Hypothalamus (tissue), 51 donors: ENCODE measurements at regions not wholly inside any gene's neighbourhood (a gene's known extent, or its start where the extent isn't known, plus 50 kb on each side); places are given as distances from the start of the nearest gene placed in this dataset.
A peak's percentile ranks its signal among the peaks of the same experiment; 100 is the strongest.
"Not testable (repeated sequence)": the region's sequence is repeated elsewhere in the genome, so short reads cannot be mapped to it uniquely, and the experiment has no call there.

Source experiments
- DNase-seq, 51 donors: peaks; one replicate each; lab custom pipeline; 2025; lab: John Stamatoyannopoulos, UW

- no peak for DNase-seq
Measured at GRCh38 chr2:18959952-18960717, 370.8 kb upstream of the NT5C1B start.

- no peak for DNase-seq
Measured at GRCh38 chr2:18959200-18959599, 369.8 kb upstream of the NT5C1B start.

GRCh38 chr2:18957909-18958308 lies 368.5 kb upstream of the NT5C1B start:
- DNase-seq, result no peak

- DNase-seq, result no peak
Measured at GRCh38 chr2:18950361-18950851, 361.0 kb upstream of the NT5C1B start.

DNA sequence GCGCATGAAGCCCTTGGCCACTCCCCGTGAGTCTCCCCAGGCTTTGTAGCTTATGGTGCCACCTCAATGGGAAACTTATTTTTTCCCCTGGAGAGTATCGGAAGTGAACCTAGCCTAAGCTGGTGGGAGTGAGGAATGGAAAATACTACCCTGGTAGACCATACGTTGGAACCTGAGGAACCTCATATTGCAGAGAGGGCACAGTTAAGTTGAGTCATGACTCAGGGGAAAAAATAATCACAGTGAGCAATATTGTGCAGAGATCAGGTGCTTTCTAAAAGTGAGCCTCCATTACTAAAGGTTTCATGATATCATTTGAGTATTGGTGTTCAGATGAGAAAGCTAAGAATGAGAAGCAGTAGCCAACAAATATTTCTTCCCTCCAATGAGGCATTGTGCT lies 360.5 kb upstream of the NT5C1B start:
- DNase-seq, result no peak

GRCh38 chr2:18940184-18940583 lies 350.8 kb upstream of the NT5C1B start:
- no peak for DNase-seq

DNA sequence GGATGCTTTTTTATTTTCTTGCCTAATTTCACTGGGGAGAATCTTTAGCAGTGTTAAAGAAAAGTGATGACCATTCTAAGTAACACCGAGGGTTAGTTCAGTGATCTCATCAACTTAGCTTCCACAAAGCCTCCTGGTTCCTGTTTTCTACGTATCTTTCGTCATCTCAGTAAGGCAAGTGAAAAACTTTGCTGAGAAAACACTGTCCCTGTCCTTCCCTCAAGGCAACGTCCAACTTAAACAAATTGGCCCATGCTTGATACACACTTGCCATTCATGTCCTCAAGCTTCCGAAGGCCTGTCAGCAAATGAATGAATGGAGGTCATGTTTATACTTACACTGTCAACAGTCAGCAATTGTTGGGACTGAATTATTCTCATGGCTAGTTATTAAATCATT lies 350.4 kb upstream of the NT5C1B start:
- not testable (repeated sequence) for DNase-seq

- no peak for DNase-seq
Measured at GRCh38 chr2:18934886-18935285, 345.5 kb upstream of the NT5C1B start.

DNA sequence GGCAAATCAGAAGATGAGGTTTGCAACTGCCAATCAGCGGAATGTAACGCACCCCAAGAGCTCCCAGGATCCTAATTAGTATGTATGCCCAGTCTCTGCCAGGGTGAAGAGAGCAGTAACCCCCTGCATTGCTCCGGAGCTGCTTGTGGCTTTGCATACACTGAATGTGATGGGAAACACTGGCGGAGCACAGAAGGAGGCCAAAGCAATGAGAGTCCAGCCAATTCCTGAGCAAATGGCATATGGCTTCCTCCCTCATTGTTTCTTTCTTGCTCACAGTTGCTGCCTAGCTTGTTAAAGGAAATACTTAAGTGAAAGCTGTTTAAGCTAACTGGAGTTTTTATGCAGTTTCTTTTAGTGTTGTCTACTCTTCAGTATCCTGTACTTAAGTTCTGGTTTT lies 343.5 kb upstream of the NT5C1B start:
- peak in 1 of 51 donors; percentile 2 for DNase-seq

DNA sequence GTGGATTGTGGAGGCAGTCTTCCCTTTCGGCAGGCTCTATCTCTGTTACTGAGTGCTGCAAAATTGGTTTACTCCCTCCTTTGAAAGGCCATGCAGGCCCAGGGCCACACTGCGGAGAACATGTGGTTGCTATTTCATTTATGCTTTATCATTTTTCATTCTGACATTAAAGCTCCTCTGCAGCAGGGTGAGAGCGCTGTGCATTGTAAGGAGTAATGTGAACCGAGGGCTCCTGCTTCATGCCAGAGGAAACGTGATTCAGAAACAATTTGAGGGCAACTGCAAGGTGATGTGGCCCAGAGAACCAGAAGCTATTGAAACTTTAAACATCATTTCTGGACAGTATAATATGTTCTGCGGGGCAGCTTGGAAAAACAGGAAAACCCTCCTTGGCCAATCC lies 341.6 kb upstream of the NT5C1B start:
- DNase-seq, result no peak

DNA sequence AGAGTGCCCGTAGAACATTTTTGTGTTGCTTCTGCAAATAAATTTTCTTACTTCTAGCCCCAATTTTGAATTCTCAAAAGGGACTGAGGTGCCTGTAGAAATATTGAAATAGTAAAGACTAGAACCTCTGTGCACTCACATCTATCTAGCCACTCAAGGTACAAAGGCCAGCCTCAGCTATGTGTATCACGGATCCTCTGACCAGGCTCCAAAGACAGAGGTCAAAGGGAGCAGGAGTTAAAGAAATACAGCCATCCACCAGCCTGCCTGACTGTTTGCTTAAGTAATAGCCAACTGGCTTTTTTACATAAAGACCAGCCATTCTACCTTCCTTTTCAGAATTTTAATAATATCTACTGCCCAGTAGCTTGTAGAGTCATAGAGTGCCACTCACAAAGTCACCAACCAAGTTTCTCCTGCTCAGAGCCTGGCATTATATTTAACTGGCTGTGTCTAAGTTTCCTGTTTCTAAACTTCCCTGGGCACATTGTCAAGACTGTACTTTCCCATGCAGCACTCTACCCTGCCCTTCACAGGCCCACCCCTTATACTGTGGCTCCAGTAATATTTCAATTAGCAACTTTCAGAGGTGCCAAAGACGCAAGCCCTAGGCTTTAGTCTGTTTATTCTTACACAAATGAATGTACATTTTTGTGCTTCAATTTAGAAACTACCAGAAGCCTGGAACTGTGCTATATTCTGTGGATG lies 338.3 kb upstream of the NT5C1B start:
- DNase-seq, result no peak

DNA sequence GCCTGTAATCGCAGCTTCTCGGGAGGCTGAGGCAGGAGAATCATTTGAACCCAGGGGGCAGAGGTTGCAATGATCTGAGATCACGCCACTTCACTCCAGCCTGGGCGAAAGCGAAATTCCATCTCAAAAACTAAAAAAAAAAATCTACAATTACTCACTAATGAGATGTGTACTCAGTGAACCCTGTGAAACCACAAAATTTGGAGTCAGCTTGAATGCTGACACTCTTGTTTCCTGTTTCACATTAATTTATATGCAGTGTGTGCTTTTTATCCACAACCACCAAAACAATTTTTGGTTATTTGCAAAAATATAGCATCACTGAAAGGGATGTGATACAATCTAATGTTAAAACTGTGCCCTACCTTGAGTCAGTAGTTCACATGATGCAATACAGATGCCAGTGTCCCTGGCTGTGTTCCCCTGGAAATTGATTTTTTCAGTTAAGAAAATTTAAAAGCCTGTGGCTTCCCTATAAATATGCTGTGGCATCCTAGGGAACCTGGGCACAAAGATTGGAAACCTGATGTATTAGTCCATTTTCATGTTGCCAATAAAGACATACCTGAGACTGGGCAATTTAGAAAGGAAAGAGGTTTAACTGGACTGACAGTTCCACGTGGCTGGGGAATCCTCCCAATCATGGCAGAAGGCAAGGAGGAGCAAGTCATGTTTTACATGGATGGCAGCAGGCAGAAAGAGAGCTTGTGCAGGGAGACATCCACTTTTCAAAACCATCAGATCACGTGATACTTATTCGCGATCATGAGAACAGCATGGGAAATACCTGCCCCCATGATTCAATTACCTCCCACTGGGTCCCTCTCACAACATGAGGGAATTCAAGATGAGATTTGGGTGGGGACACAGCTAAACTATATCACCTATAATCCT lies 337.5 kb upstream of the NT5C1B start:
- DNase-seq, result no peak

DNA sequence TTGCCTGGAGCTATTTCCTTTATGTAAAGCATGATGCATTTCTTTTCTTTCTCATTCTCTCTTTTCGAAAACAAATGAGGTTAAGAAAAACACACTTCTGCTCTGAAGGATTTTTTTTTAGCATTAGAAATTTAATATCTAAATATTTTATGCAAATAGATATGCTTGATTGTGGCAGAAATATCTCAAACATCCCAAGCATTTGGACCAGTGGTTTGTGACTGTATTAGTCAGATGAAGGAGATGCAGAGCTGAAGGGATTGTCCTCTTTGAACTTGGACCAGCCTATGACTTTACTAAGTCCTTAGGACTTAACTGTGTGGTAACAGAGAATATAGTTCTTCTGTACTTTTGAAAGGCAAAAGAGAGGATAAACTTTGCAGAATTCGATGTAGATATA lies 335.9 kb upstream of the NT5C1B start:
- no peak for DNase-seq

- no peak for DNase-seq
Measured at GRCh38 chr2:18924886-18925285, 335.5 kb upstream of the NT5C1B start.

DNA sequence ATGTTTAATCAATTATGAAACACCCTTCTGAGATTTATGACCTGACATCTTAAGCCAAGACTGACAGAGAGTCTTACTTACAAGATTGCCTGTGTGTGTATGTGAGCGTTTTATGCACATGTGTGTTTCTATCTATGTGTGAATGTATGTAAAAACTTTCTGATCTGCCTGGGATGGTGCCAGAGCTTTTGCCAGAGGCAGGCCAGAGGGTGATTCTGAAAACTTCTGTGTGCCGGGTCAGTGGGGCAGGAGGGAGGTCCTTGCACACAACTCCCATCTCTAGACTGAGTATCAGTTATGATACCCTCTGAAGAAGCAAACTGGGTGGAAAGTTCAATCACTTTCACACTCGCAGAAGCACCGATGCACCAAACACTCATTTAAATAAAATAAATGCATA lies 335.0 kb upstream of the NT5C1B start:
- DNase-seq, result no peak

DNA sequence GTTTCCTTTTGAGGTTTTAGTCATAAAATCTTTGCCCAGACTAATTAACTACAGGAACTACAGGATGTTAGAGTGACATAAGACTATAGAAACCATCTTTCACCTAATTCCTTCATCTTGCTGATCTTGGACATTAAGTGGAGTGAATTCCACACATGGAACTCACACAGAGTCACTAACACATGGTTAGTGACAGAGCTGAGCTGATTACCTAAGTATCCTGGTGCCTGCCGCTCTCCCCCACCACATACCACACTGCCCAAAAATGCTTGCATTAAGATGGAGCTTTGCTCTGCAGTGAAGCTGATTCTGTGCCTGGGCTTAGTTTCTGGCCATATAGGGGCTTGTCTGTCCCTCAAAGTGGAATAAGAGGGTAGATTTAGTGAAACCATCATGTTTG lies 332.9 kb upstream of the NT5C1B start:
- no peak for DNase-seq

- no peak for DNase-seq
Measured at GRCh38 chr2:18918280-18918679, 328.9 kb upstream of the NT5C1B start.

DNA sequence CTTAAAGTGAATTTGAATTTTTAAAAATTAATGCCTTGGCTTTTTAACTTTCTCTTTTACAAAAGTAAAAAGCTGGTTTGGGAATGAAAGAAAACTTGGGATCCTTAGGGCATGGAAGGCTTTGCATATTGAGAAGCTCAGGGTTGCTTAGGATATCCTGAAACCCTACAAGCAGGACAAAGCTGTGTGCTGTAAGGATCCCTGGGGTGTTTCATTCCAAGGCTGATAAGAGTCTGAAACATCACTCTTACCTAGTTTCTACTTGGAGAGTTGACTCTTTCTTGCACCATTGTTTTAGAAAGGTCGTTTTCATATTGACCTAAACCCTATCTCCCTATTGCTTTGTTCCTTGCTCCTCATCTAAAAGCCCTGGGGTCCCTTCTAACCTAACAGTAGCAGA lies 325.9 kb upstream of the NT5C1B start:
- no peak for DNase-seq

- no peak for DNase-seq
Measured at GRCh38 chr2:18913512-18913911, 324.1 kb upstream of the NT5C1B start.

- DNase-seq, result no peak
Measured at GRCh38 chr2:18912225-18912888, 323.0 kb upstream of the NT5C1B start.

GRCh38 chr2:18911416-18911815 lies 322.0 kb upstream of the NT5C1B start:
- no peak for DNase-seq
